Stimulated activated CD4-positive, alpha-beta T cell treated with anti-CD3 and anti-CD28 coated beads, Interleukin-15, amount 100 ng/mL, for 48 hours (primary cell): ENCODE measurements at regions not wholly inside any gene's neighbourhood (a gene's known extent, or its start where the extent isn't known, plus 50 kb on each side); places are given as distances from the start of the nearest gene placed in this dataset.
"Not testable (repeated sequence)": the region's sequence is repeated elsewhere in the genome, so short reads cannot be mapped to it uniquely, and the experiment has no call there.

Source experiments
- DNase-seq, 2 donors: peaks; one replicate each; pipeline ENCODE4 v3.0.0-alpha.2; 2020; ENCODE audit warnings: low read depth in 2 of 2

- DNase-seq: no peak
Measured at GRCh38 chr15:91414124-91414523, 314.1 kb downstream of the SV2B start.

- not testable (repeated sequence) for DNase-seq
Measured at GRCh38 chr15:91415258-91415657, 315.2 kb downstream of the SV2B start.

- DNase-seq: no peak
Measured at GRCh38 chr15:91420689-91421088, 320.6 kb downstream of the SV2B start.

GRCh38 chr15:91422797-91423196, 322.7 kb downstream of the SV2B start:
- DNase-seq: no peak

- no peak for DNase-seq
Measured at GRCh38 chr15:91424001-91424400, 323.9 kb downstream of the SV2B start.

- DNase-seq: peak; percentile 3 to 6
Measured at GRCh38 chr15:91426412-91426811, 326.4 kb downstream of the SV2B start.

- DNase-seq: no peak
Measured at GRCh38 chr15:91429973-91430372, 329.9 kb downstream of the SV2B start.

GRCh38 chr15:91431041-91431715, 331.1 kb downstream of the SV2B start:
- no peak for DNase-seq

GRCh38 chr15:91435113-91435512, 335.1 kb downstream of the SV2B start:
- DNase-seq: no peak

- DNase-seq: no peak
Measured at GRCh38 chr15:91444656-91445055, 344.6 kb downstream of the SV2B start.

GRCh38 chr15:91445695-91446228, 345.7 kb downstream of the SV2B start:
- DNase-seq: no peak

- DNase-seq: no peak
Measured at GRCh38 chr15:91447991-91448644, 348.1 kb downstream of the SV2B start.

GRCh38 chr15:91453376-91453775, 353.3 kb downstream of the SV2B start:
- DNase-seq: not testable (repeated sequence)

GRCh38 chr15:91456251-91456718, 356.2 kb downstream of the SV2B start:
- DNase-seq: no peak

GRCh38 chr15:91456921-91457320, 356.9 kb downstream of the SV2B start:
- no peak for DNase-seq

GRCh38 chr15:91461377-91461776, 361.3 kb downstream of the SV2B start:
- no peak for DNase-seq

GRCh38 chr15:91465086-91465485, 365.0 kb downstream of the SV2B start:
- DNase-seq: no peak

- DNase-seq: no peak
Measured at GRCh38 chr15:91465696-91466095, 365.6 kb downstream of the SV2B start.

GRCh38 chr15:91468871-91469580, 369.0 kb downstream of the SV2B start:
- DNase-seq: no peak

GRCh38 chr15:91469632-91470567, 369.8 kb downstream of the SV2B start:
- DNase-seq: peak; percentile 62 to 63

- DNase-seq: no peak
Measured at GRCh38 chr15:91471468-91471867, 371.4 kb downstream of the SV2B start.
